ENCODE measurements at regions not wholly inside any gene's neighbourhood (a gene's known extent, or its start where the extent isn't known, plus 50 kb on each side); places are given as distances from the start of the nearest gene placed in this dataset.

GRCh38 chr1:163927493-163927892 lies 605.7 kb downstream of the NUF2 start:
- no peaks in the 10 kb centered on the region for H3K4me1 ChIP-seq (ENCODE audit: control insufficient read depth, insufficient read depth, low read depth, low read length)
- H2BK5ac ChIP-seq (ENCODE audit: low read depth, low read length, poor library complexity, severe bottlenecking), result no peak overlapping the region
- no peak overlapping the region for H2BK15ac ChIP-seq (ENCODE audit: low read depth, poor library complexity, severe bottlenecking)
- no peak overlapping the region for H2AK5ac ChIP-seq (ENCODE audit: low read length, severe bottlenecking)
- no peak overlapping the region for H3K4ac ChIP-seq (ENCODE audit: low read depth in 1 of 2, low read length in 2 of 2)
- no peaks in the 10 kb centered on the region for H3K9me3 ChIP-seq (ENCODE audit: control insufficient read depth, low read length)
- no peak overlapping the region for H3K14ac ChIP-seq (ENCODE audit: low read length in 2 of 2)
- no peaks in the 10 kb centered on the region for H3K27me3 ChIP-seq (ENCODE audit: control insufficient read depth in 1 of 2, insufficient read depth in 1 of 2, low read length in 2 of 2)
- no peak overlapping the region for H2BK12ac ChIP-seq (ENCODE audit: low read length in 2 of 2)
- no peak overlapping the region for H4K91ac ChIP-seq (ENCODE audit: low read length)
- no peak overlapping the region for H2BK120ac ChIP-seq (ENCODE audit: low read depth, low read length)
- no peak overlapping the region for H4K8ac ChIP-seq (ENCODE audit: low read length)
- no peak overlapping the region for H3K27ac ChIP-seq (ENCODE audit: low read length, poor library complexity, severe bottlenecking)
- H3K79me1 ChIP-seq (replicated peaks; ENCODE audit: low read length, poor library complexity, severe bottlenecking), result no peaks in the 10 kb centered on the region
- H3K4me3 ChIP-seq (ENCODE audit: insufficient read depth in 1 of 2, low read depth in 1 of 2, low read length in 2 of 2), result no peak overlapping the region
- no peak for DNase-seq
- no peaks in the 10 kb centered on the region for H3K36me3 ChIP-seq (ENCODE audit: control insufficient read depth in 1 of 2, insufficient read depth in 2 of 2, low read depth in 1 of 2, low read length in 2 of 2)
- H3K23ac ChIP-seq (ENCODE audit: low read length in 2 of 2), result no peak overlapping the region
- H3K9ac ChIP-seq (ENCODE audit: low read length), result peak overlapping the region; percentile 39
- 68% methylated on average over 1 of the region's 1 CpG for WGBS
- H2AFZ ChIP-seq (ENCODE audit: low read depth, low read length), result no peak overlapping the region
- H3K18ac ChIP-seq (ENCODE audit: low read depth in 1 of 2, low read length in 2 of 2), result no peak overlapping the region
- H3K4me2 ChIP-seq (ENCODE audit: low read length, poor library complexity, severe bottlenecking), result no peak overlapping the region

DNA sequence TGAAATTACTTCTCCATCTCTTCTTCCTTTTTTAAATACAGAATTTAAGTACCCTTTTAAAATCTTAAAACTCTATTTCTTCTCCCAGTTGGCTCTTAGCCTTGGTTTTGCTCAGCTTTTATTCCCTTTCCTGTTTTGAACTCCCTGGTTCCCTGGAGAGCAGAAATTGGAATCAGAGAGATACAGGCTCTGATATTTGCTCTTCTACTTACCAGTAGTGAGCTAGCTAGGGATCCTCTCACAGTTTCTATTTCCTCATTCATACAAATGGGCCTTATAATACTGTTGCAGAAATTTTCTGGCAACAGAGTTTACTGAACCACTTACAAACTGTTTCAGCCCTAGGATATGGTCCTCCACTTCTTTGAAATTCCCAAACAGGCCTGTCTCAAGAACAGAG lies 606.3 kb downstream of the NUF2 start:
- Histone ChIP-seq H3K4ac (ENCODE audit: low read depth in 1 of 2, low read length in 2 of 2) (no peak overlapping the region), H3K36me3 (ENCODE audit: control insufficient read depth in 1 of 2, insufficient read depth in 2 of 2, low read depth in 1 of 2, low read length in 2 of 2) (no peaks in the 10 kb centered on the region), H3K18ac (ENCODE audit: low read depth in 1 of 2, low read length in 2 of 2) (no peak overlapping the region), H2BK120ac (ENCODE audit: low read depth, low read length) (no peak overlapping the region), H3K79me1 (replicated peaks; ENCODE audit: low read length, poor library complexity, severe bottlenecking) (no peaks in the 10 kb centered on the region), H3K27ac (ENCODE audit: low read length, poor library complexity, severe bottlenecking) (no peak overlapping the region), H3K27me3 (ENCODE audit: control insufficient read depth in 1 of 2, insufficient read depth in 1 of 2, low read length in 2 of 2) (no peaks in the 10 kb centered on the region), H3K4me2 (ENCODE audit: low read length, poor library complexity, severe bottlenecking) (no peak overlapping the region), H2BK15ac (ENCODE audit: low read depth, poor library complexity, severe bottlenecking) (no peak overlapping the region), H2BK5ac (ENCODE audit: low read depth, low read length, poor library complexity, severe bottlenecking) (no peak overlapping the region), H3K9me3 (ENCODE audit: control insufficient read depth, low read length) (no peaks in the 10 kb centered on the region), H4K91ac (ENCODE audit: low read length) (no peak overlapping the region), H4K8ac (ENCODE audit: low read length) (no peak overlapping the region), H2AK5ac (ENCODE audit: low read length, severe bottlenecking) (no peak overlapping the region), H3K4me3 (ENCODE audit: insufficient read depth in 1 of 2, low read depth in 1 of 2, low read length in 2 of 2) (no peak overlapping the region), H2AFZ (ENCODE audit: low read depth, low read length) (no peak overlapping the region), H3K14ac (ENCODE audit: low read length in 2 of 2) (no peak overlapping the region), H3K23ac (ENCODE audit: low read length in 2 of 2) (no peak overlapping the region), H3K9ac (ENCODE audit: low read length) (peak overlapping the region; percentile 39), H3K4me1 (ENCODE audit: control insufficient read depth, insufficient read depth, low read depth, low read length) (no peaks in the 10 kb centered on the region), H2BK12ac (ENCODE audit: low read length in 2 of 2) (no peak overlapping the region)
- DNase-seq, result no peak

- Histone ChIP-seq H2BK12ac (ENCODE audit: low read length in 2 of 2) (no peak overlapping the region), H4K91ac (ENCODE audit: low read length) (no peak overlapping the region), H3K36me3 (ENCODE audit: control insufficient read depth in 1 of 2, insufficient read depth in 2 of 2, low read depth in 1 of 2, low read length in 2 of 2) (no peaks in the 10 kb centered on the region), H3K27ac (ENCODE audit: low read length, poor library complexity, severe bottlenecking) (no peak overlapping the region), H2BK5ac (ENCODE audit: low read depth, low read length, poor library complexity, severe bottlenecking) (no peak overlapping the region), H3K27me3 (ENCODE audit: control insufficient read depth in 1 of 2, insufficient read depth in 1 of 2, low read length in 2 of 2) (no peaks in the 10 kb centered on the region), H3K4ac (ENCODE audit: low read depth in 1 of 2, low read length in 2 of 2) (no peak overlapping the region), H2AK5ac (ENCODE audit: low read length, severe bottlenecking) (no peak overlapping the region), H4K8ac (ENCODE audit: low read length) (no peak overlapping the region), H3K4me1 (ENCODE audit: control insufficient read depth, insufficient read depth, low read depth, low read length) (no peaks in the 10 kb centered on the region), H3K4me3 (ENCODE audit: insufficient read depth in 1 of 2, low read depth in 1 of 2, low read length in 2 of 2) (no peak overlapping the region), H3K18ac (ENCODE audit: low read depth in 1 of 2, low read length in 2 of 2) (no peak overlapping the region), H3K79me1 (replicated peaks; ENCODE audit: low read length, poor library complexity, severe bottlenecking) (no peaks in the 10 kb centered on the region), H3K9me3 (ENCODE audit: control insufficient read depth, low read length) (no peaks in the 10 kb centered on the region), H2BK15ac (ENCODE audit: low read depth, poor library complexity, severe bottlenecking) (no peak overlapping the region), H3K4me2 (ENCODE audit: low read length, poor library complexity, severe bottlenecking) (no peak overlapping the region), H2AFZ (ENCODE audit: low read depth, low read length) (no peak overlapping the region), H3K9ac (ENCODE audit: low read length) (peak overlapping the region; percentile 39), H3K14ac (ENCODE audit: low read length in 2 of 2) (no peak overlapping the region), H3K23ac (ENCODE audit: low read length in 2 of 2) (no peak overlapping the region), H2BK120ac (ENCODE audit: low read depth, low read length) (no peak overlapping the region)
- no peak for DNase-seq
Measured at GRCh38 chr1:163928651-163929050, 606.9 kb downstream of the NUF2 start.

DNA sequence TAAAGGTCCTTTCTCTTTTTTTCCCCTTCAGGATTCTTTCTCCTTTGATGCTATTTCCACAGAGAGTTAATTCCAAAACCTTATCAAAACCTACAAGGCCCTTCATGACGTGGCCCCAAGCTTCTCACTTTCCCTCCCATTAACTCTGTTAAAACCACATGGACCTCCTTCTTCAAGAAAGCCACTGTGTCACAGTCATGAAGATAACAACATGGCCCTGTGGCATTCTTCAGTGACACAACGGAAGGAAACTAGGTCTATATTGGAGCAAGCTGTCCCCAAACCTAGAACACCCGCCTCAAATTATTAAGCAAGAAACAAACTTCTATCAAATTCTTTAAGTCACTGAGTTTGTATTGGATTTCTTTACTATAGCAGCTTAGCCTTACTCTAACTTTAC lies 611.1 kb downstream of the NUF2 start:
- H3K4me2 ChIP-seq (ENCODE audit: low read length, poor library complexity, severe bottlenecking), result no peak overlapping the region
- H3K9ac ChIP-seq (ENCODE audit: low read length), result no peak overlapping the region
- no peak overlapping the region for H4K8ac ChIP-seq (ENCODE audit: low read length)
- no peak overlapping the region for H2BK120ac ChIP-seq (ENCODE audit: low read depth, low read length)
- no peaks in the 10 kb centered on the region for H3K9me3 ChIP-seq (ENCODE audit: control insufficient read depth, low read length)
- no peak overlapping the region for H4K91ac ChIP-seq (ENCODE audit: low read length)
- H3K4ac ChIP-seq (ENCODE audit: low read depth in 1 of 2, low read length in 2 of 2), result no peak overlapping the region
- H3K23ac ChIP-seq (ENCODE audit: low read length in 2 of 2), result no peak overlapping the region
- no peak overlapping the region for H2BK15ac ChIP-seq (ENCODE audit: low read depth, poor library complexity, severe bottlenecking)
- H3K4me3 ChIP-seq (ENCODE audit: insufficient read depth in 1 of 2, low read depth in 1 of 2, low read length in 2 of 2), result no peak overlapping the region
- no peak overlapping the region for H3K27ac ChIP-seq (ENCODE audit: low read length, poor library complexity, severe bottlenecking)
- H2BK12ac ChIP-seq (ENCODE audit: low read length in 2 of 2), result no peak overlapping the region
- H3K14ac ChIP-seq (ENCODE audit: low read length in 2 of 2), result no peak overlapping the region
- H3K4me1 ChIP-seq (ENCODE audit: control insufficient read depth, insufficient read depth, low read depth, low read length), result no peaks in the 10 kb centered on the region
- H3K79me1 ChIP-seq (replicated peaks; ENCODE audit: low read length, poor library complexity, severe bottlenecking), result no peaks in the 10 kb centered on the region
- no peak overlapping the region for H2AFZ ChIP-seq (ENCODE audit: low read depth, low read length)
- H2BK5ac ChIP-seq (ENCODE audit: low read depth, low read length, poor library complexity, severe bottlenecking), result no peak overlapping the region
- DNase-seq, result no peak
- 82% methylated on average over 3 of the region's 3 CpGs for WGBS
- no peaks in the 10 kb centered on the region for H3K27me3 ChIP-seq (ENCODE audit: control insufficient read depth in 1 of 2, insufficient read depth in 1 of 2, low read length in 2 of 2)
- H3K18ac ChIP-seq (ENCODE audit: low read depth in 1 of 2, low read length in 2 of 2), result no peak overlapping the region
- H2AK5ac ChIP-seq (ENCODE audit: low read length, severe bottlenecking), result no peak overlapping the region
- no peaks in the 10 kb centered on the region for H3K36me3 ChIP-seq (ENCODE audit: control insufficient read depth in 1 of 2, insufficient read depth in 2 of 2, low read depth in 1 of 2, low read length in 2 of 2)

Measured in mesenchymal stem cell (in vitro differentiated cells and primary cell).